HEK293 (cell line): ENCODE measurements at regions not wholly inside any gene's neighbourhood (a gene's known extent, or its start where the extent isn't known, plus 50 kb on each side); places are given as distances from the start of the nearest gene placed in this dataset.

Experiments
- CTCF ChIA-PET: fragments of 350-600 bp; formaldehyde crosslinking; extraction: SDS; loops from one replicate; lab custom pipeline; 2021; ENCODE audit warnings: antibody characterized with exemption; lab: Yijun Ruan, JAX
- POLR2A ChIA-PET: fragments of 300-600 bp; formaldehyde crosslinking; extraction: SDS; loops from one replicate; lab custom pipeline; 2020; ENCODE audit warnings: antibody characterized with exemption, inconsistent platforms; lab: Yijun Ruan, JAX
- H3K27ac ChIP-seq: fragments of 200-500 bp; sonication (Bioruptor generic); 2 replicates; pipeline ENCODE4 v1.5.1; 2014; ENCODE audit warnings: low read depth, low read length, control low read depth, inconsistent platforms; ENCODE audit errors: extremely low read depth
- H3K36me3 ChIP-seq, 2 experiments: fragments of 200-500 bp in 1 of 2; sonication (Bioruptor generic) in 1 of 2; 1 replicate in 1 of 2; 2 replicates in 1 of 2; pipeline ENCODE4 v1.5.1; 2014 to 2017; ENCODE audit warnings: inconsistent platforms in 2 of 2, low read length in 2 of 2; ENCODE audit not compliant: control insufficient read depth in 2 of 2, insufficient read depth in 1 of 2
- H3K4me1 ChIP-seq: fragments of 200-500 bp; sonication (Bioruptor generic); 2 replicates; pipeline ENCODE4 v1.5.1; 2014; ENCODE audit warnings: mild to moderate bottlenecking, low read length, inconsistent platforms; ENCODE audit not compliant: control insufficient read depth, insufficient read depth
- H3K4me3 ChIP-seq: 2 replicates; pipeline ENCODE4 v1.5.1; 2011; ENCODE audit warnings: low read depth, mild to moderate bottlenecking, control low read depth, low read length, moderate library complexity
- H3K9me3 ChIP-seq: fragments of 200-500 bp; sonication (Bioruptor generic); 2 replicates; pipeline ENCODE4 v1.5.1; 2014; ENCODE audit warnings: low read depth, low read length, inconsistent platforms; ENCODE audit not compliant: control insufficient read depth, insufficient read depth
- BCL11A ChIP-seq: fragments of 450-650 bp; formaldehyde crosslinking; IDR thresholded peaks from 2 replicates; pipeline ENCODE4 v1.5.1; 2016; ENCODE audit warnings: low read depth, missing biosample characterization, missing genetic modification characterization
- BCL11B ChIP-seq: fragments of 450-650 bp; formaldehyde crosslinking; IDR thresholded peaks from 2 replicates; pipeline ENCODE4 v1.5.1; 2016; ENCODE audit warnings: low read depth, missing biosample characterization, missing genetic modification characterization
- HOXA7 ChIP-seq: sonication (generic); formaldehyde crosslinking; IDR thresholded peaks from 2 replicates; pipeline ENCODE4 v1.8.1; 2022; ENCODE audit warnings: missing genetic modification reagents, borderline replicate concordance
- KLF10 ChIP-seq: fragments of 450-650 bp; IDR thresholded peaks from 2 replicates; pipeline ENCODE4 v1.5.1; 2018; ENCODE audit warnings: missing biosample characterization, mild to moderate bottlenecking, missing genetic modification characterization
- MYNN ChIP-seq: fragments of 450-650 bp; formaldehyde crosslinking; IDR thresholded peaks from 2 replicates; pipeline ENCODE4 v1.5.1; 2016; ENCODE audit warnings: missing biosample characterization, missing genetic modification characterization, borderline replicate concordance
- OSR2 ChIP-seq: fragments of 450-650 bp; formaldehyde crosslinking; IDR thresholded peaks from 2 replicates; pipeline ENCODE4 v1.5.1; 2016; ENCODE audit warnings: missing biosample characterization, missing genetic modification characterization
- SCRT1 ChIP-seq: fragments of 450-650 bp; formaldehyde crosslinking; IDR thresholded peaks from 2 replicates; pipeline ENCODE4 v1.5.1; 2016; ENCODE audit warnings: missing biosample characterization, missing genetic modification characterization, borderline replicate concordance
- ZFHX2 ChIP-seq: fragments of 450-650 bp; formaldehyde crosslinking; conservative IDR thresholded peaks from 2 replicates; pipeline ENCODE4 v1.5.1; 2016; ENCODE audit warnings: missing biosample characterization, missing genetic modification characterization
- ZNF114 ChIP-seq: fragments of 450-650 bp; formaldehyde crosslinking; IDR thresholded peaks from 2 replicates; pipeline ENCODE4 v1.5.0; 2017; ENCODE audit warnings: missing biosample characterization, missing genetic modification characterization
- ZNF121 ChIP-seq: fragments of 450-650 bp; formaldehyde crosslinking; IDR thresholded peaks from 2 replicates; pipeline ENCODE4 v1.5.1; 2016; ENCODE audit warnings: missing biosample characterization, missing genetic modification characterization
- ZNF175 ChIP-seq: fragments of 450-650 bp; formaldehyde crosslinking; IDR thresholded peaks from 2 replicates; pipeline ENCODE4 v1.5.1; 2016; ENCODE audit warnings: missing biosample characterization, missing genetic modification characterization
- ZNF221 ChIP-seq: fragments of 450-650 bp; formaldehyde crosslinking; IDR thresholded peaks from 2 replicates; pipeline ENCODE4 v1.5.1; 2017; ENCODE audit warnings: missing biosample characterization, missing genetic modification characterization, borderline replicate concordance
- ZNF302 ChIP-seq: fragments of 450-650 bp; formaldehyde crosslinking; IDR thresholded peaks from 2 replicates; pipeline ENCODE4 v1.5.1; 2016; ENCODE audit warnings: missing biosample characterization, missing genetic modification characterization, low read depth
- ZNF311 ChIP-seq: fragments of 450-650 bp; formaldehyde crosslinking; IDR thresholded peaks from 2 replicates; pipeline ENCODE4 v1.5.1; 2017; ENCODE audit warnings: missing biosample characterization, missing genetic modification characterization, borderline replicate concordance
- ZNF433 ChIP-seq: fragments of 450-650 bp; formaldehyde crosslinking; IDR thresholded peaks from 2 replicates; pipeline ENCODE4 v1.5.1; 2016; ENCODE audit warnings: missing biosample characterization, missing genetic modification characterization, low read depth
- ZNF48 ChIP-seq: fragments of 450-650 bp; formaldehyde crosslinking; IDR thresholded peaks from 2 replicates; pipeline ENCODE4 v1.5.1; 2016; ENCODE audit warnings: missing biosample characterization, missing genetic modification characterization
- ZNF501 ChIP-seq: fragments of 450-650 bp; formaldehyde crosslinking; IDR thresholded peaks from 2 replicates; pipeline ENCODE4 v1.5.1; 2016; ENCODE audit warnings: missing biosample characterization, missing genetic modification characterization
- ZNF514 ChIP-seq: fragments of 450-650 bp; formaldehyde crosslinking; IDR thresholded peaks from 2 replicates; pipeline ENCODE4 v1.5.1; 2016; ENCODE audit warnings: missing biosample characterization, missing genetic modification characterization
- ZNF558 ChIP-seq: fragments of 450-650 bp; formaldehyde crosslinking; IDR thresholded peaks from 2 replicates; pipeline ENCODE4 v1.5.1; 2016; ENCODE audit warnings: missing biosample characterization, missing genetic modification characterization
- ZNF610 ChIP-seq: fragments of 450-650 bp; formaldehyde crosslinking; IDR thresholded peaks from 2 replicates; pipeline ENCODE4 v1.5.1; 2016; ENCODE audit warnings: missing biosample characterization, missing genetic modification characterization, borderline replicate concordance
- ZNF626 ChIP-seq: fragments of 450-650 bp; sonication (Bioruptor Pico); formaldehyde crosslinking; IDR thresholded peaks from 2 replicates; pipeline ENCODE4 v1.5.1; 2018; ENCODE audit warnings: missing biosample characterization, missing genetic modification characterization, inconsistent platforms
- ZNF747 ChIP-seq: fragments of 450-650 bp; formaldehyde crosslinking; IDR thresholded peaks from 2 replicates; pipeline ENCODE4 v1.5.1; 2016; ENCODE audit warnings: missing biosample characterization, missing genetic modification characterization
- TF ChIP-seq, protein P1 (sequence below): fragments of 450-650 bp; formaldehyde crosslinking; IDR thresholded peaks from 2 replicates; pipeline ENCODE4 v1.5.1; 2016; ENCODE audit warnings: missing biosample characterization, missing genetic modification characterization
- TF ChIP-seq, protein P2 (sequence below): fragments of 450-650 bp; formaldehyde crosslinking; IDR thresholded peaks from 2 replicates; pipeline ENCODE4 v1.5.1; 2016; ENCODE audit warnings: missing biosample characterization, missing genetic modification characterization
- TF ChIP-seq, protein P3 (sequence below): fragments of 450-650 bp; formaldehyde crosslinking; IDR thresholded peaks from 2 replicates; pipeline ENCODE4 v1.5.1; 2016; ENCODE audit warnings: missing biosample characterization, missing genetic modification characterization, borderline replicate concordance

DNA sequence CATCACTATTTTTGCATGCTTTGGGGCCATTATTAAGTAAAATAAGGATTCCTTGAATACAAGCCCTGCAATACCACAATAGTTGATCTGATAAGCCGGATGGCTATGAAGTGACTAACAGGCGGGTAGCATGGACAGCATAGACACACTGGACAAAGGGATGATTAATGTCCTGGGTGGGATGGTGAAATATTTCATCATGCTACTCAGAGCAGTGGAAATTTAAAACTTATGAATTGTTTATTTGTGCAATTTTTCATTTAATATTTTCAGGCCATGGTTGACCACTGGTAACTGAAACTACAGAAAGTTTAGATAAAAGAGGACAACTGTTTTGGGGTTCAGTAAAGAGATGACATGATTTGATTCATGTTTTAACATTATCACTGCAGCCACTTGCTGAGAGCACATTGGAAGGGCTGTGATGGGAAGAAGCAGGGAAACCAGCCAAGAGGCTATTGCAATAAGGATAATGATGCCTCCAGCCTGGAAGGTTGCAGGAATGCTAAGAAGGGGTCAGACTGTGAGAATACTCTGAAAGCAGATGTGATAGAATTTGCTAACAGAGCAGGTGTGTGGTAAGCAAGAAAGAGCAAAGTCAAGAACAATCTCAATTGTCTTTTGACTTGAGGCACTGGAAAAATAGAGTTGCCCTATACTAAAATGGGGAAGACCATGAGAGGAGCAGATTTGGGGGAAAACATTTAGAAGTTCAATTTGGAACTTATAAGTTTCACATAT is 62.5 kb upstream of the TNFSF4 start (continued):
- TF ChIP-seq, protein P1, sequence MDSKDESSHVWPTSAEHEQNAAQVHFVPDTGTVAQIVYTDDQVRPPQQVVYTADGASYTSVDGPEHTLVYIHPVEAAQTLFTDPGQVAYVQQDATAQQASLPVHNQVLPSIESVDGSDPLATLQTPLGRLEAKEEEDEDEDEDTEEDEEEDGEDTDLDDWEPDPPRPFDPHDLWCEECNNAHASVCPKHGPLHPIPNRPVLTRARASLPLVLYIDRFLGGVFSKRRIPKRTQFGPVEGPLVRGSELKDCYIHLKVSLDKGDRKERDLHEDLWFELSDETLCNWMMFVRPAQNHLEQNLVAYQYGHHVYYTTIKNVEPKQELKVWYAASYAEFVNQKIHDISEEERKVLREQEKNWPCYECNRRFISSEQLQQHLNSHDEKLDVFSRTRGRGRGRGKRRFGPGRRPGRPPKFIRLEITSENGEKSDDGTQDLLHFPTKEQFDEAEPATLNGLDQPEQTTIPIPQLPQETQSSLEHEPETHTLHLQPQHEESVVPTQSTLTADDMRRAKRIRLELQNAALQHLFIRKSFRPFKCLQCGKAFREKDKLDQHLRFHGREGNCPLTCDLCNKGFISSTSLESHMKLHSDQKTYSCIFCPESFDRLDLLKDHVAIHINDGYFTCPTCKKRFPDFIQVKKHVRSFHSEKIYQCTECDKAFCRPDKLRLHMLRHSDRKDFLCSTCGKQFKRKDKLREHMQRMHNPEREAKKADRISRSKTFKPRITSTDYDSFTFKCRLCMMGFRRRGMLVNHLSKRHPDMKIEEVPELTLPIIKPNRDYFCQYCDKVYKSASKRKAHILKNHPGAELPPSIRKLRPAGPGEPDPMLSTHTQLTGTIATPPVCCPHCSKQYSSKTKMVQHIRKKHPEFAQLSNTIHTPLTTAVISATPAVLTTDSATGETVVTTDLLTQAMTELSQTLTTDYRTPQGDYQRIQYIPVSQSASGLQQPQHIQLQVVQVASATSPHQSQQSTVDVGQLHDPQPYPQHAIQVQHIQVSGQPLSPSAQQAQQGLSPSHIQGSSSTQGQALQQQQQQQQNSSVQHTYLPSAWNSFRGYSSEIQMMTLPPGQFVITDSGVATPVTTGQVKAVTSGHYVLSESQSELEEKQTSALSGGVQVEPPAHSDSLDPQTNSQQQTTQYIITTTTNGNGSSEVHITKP (tag by site-specific recombination): peak; percentile 54
- TF ChIP-seq ZNF747 (tag by site-specific recombination): no peak
- no peak for TF ChIP-seq ZNF626 (tag by site-specific recombination)
- TF ChIP-seq HOXA7: no peak
- TF ChIP-seq ZFHX2 (tag by site-specific recombination): no peak
- TF ChIP-seq ZNF175 (tag by site-specific recombination): no peak
- TF ChIP-seq BCL11B (tag by site-specific recombination): no peak
- 0 out of 2 replicates have a peak, but pooled peaks have one; percentile 14 for TF ChIP-seq ZNF302 (tag by site-specific recombination)
- no peak for TF ChIP-seq SCRT1
- TF ChIP-seq, protein P2, sequence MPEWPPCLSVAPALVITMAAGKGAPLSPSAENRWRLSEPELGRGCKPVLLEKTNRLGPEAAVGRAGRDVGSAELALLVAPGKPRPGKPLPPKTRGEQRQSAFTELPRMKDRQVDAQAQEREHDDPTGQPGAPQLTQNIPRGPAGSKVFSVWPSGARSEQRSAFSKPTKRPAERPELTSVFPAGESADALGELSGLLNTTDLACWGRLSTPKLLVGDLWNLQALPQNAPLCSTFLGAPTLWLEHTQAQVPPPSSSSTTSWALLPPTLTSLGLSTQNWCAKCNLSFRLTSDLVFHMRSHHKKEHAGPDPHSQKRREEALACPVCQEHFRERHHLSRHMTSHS (tag by site-specific recombination): no peak
- TF ChIP-seq ZNF311: no peak
- TF ChIP-seq ZNF433 (tag by site-specific recombination): no peak
- TF ChIP-seq ZNF221 (tag by site-specific recombination): no peak
- TF ChIP-seq BCL11A (tag by site-specific recombination): no peak
- no peak for TF ChIP-seq OSR2 (tag by site-specific recombination)
- TF ChIP-seq ZNF121 (tag by site-specific recombination): no peak
- no peak for TF ChIP-seq ZNF48
- TF ChIP-seq ZNF114: no peak

DNA sequence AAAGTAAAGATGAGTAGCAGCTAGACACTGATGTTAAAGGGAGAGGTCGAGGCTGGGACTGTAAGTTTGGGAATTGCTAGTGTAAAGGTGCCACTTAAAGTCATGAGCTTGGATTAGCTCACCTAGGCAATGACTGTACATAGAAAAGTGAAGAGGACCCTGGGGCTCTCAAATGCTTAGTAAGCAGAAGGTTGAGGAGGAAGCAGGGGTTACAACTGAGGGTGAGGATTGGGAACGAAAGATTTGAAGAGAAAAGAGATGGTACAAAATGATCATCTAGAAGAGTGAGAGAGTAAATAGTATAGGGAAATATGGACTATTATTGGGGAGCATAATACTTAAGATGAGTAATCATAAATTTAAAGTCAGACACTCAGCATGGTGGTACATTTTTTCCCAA is 63.1 kb upstream of the TNFSF4 start:
- ChIA-PET CTCF (interaction anchor here (0.5 to 3.0 kb wide), 4 partner anchors 15 to 1855 kb away, joined by 3 to 8 read pairs (median 3); no protein-coding TSS in a partner anchor), POLR2A (no interaction called here)
- no peaks in the 10 kb centered on the region for H3K4me1 ChIP-seq
- no peak for TF ChIP-seq ZNF501
- TF ChIP-seq ZNF558 (tag by site-specific recombination): no peak
- TF ChIP-seq, protein P3, sequence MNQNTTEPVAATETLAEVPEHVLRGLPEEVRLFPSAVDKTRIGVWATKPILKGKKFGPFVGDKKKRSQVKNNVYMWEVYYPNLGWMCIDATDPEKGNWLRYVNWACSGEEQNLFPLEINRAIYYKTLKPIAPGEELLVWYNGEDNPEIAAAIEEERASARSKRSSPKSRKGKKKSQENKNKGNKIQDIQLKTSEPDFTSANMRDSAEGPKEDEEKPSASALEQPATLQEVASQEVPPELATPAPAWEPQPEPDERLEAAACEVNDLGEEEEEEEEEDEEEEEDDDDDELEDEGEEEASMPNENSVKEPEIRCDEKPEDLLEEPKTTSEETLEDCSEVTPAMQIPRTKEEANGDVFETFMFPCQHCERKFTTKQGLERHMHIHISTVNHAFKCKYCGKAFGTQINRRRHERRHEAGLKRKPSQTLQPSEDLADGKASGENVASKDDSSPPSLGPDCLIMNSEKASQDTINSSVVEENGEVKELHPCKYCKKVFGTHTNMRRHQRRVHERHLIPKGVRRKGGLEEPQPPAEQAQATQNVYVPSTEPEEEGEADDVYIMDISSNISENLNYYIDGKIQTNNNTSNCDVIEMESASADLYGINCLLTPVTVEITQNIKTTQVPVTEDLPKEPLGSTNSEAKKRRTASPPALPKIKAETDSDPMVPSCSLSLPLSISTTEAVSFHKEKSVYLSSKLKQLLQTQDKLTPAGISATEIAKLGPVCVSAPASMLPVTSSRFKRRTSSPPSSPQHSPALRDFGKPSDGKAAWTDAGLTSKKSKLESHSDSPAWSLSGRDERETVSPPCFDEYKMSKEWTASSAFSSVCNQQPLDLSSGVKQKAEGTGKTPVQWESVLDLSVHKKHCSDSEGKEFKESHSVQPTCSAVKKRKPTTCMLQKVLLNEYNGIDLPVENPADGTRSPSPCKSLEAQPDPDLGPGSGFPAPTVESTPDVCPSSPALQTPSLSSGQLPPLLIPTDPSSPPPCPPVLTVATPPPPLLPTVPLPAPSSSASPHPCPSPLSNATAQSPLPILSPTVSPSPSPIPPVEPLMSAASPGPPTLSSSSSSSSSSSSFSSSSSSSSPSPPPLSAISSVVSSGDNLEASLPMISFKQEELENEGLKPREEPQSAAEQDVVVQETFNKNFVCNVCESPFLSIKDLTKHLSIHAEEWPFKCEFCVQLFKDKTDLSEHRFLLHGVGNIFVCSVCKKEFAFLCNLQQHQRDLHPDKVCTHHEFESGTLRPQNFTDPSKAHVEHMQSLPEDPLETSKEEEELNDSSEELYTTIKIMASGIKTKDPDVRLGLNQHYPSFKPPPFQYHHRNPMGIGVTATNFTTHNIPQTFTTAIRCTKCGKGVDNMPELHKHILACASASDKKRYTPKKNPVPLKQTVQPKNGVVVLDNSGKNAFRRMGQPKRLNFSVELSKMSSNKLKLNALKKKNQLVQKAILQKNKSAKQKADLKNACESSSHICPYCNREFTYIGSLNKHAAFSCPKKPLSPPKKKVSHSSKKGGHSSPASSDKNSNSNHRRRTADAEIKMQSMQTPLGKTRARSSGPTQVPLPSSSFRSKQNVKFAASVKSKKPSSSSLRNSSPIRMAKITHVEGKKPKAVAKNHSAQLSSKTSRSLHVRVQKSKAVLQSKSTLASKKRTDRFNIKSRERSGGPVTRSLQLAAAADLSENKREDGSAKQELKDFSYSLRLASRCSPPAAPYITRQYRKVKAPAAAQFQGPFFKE (tag by site-specific recombination): no peak
- TF ChIP-seq KLF10 (tag by site-specific recombination): no peak
- no peak for TF ChIP-seq ZNF514
- no peak for TF ChIP-seq ZNF610 (tag by site-specific recombination)
- no peak for TF ChIP-seq MYNN (tag by site-specific recombination)

More for the DNA sequence above, 63.1 kb upstream of the TNFSF4 start:
- Histone ChIP-seq H3K36me3 (no peaks in the 10 kb centered on the region), H3K4me3 (no peak overlapping the region), H3K27ac (no peak overlapping the region), H3K9me3 (no peaks in the 10 kb centered on the region)
